IPS DF 4.7 (cell line): ENCODE measurements at regions not wholly inside any gene's neighbourhood (a gene's known extent, or its start where the extent isn't known, plus 50 kb on each side); places are given as distances from the start of the nearest gene placed in this dataset.
"Not testable (repeated sequence)": the region's sequence is repeated elsewhere in the genome, so short reads cannot be mapped to it uniquely, and the experiment has no call there.

Experiments used
- DNase-seq: peaks from one replicate; pipeline ENCODE4 v3.0.0-alpha.2; 2013; ENCODE audit warnings: low spot score; ENCODE audit errors: extremely low read depth

GRCh38 chr10:83515001-83515400, 624.3 kb upstream of the GHITM start:
- no peak for DNase-seq

GRCh38 chr10:83516788-83517187, 622.5 kb upstream of the GHITM start:
- no peak for DNase-seq

GRCh38 chr10:83517456-83517855, 621.9 kb upstream of the GHITM start:
- DNase-seq: no peak

GRCh38 chr10:83518779-83519178, 620.5 kb upstream of the GHITM start:
- no peak for DNase-seq

- DNase-seq: not testable (repeated sequence)
Observed at GRCh38 chr10:83520386-83520785, 618.9 kb upstream of the GHITM start.

GRCh38 chr10:83522456-83522855, 616.9 kb upstream of the GHITM start:
- no peak for DNase-seq

- no peak for DNase-seq
Observed at GRCh38 chr10:83522881-83523386, 616.4 kb upstream of the GHITM start.

GRCh38 chr10:83527934-83528333, 611.4 kb upstream of the GHITM start:
- no peak for DNase-seq

- DNase-seq: no peak
Observed at GRCh38 chr10:83533290-83533689, 606.0 kb upstream of the GHITM start.

- DNase-seq: no peak
Observed at GRCh38 chr10:83536426-83536825, 602.9 kb upstream of the GHITM start.

GRCh38 chr10:83538047-83538446, 601.3 kb upstream of the GHITM start:
- DNase-seq: no peak

- DNase-seq: no peak
Observed at GRCh38 chr10:83539528-83540308, 599.6 kb upstream of the GHITM start.

GRCh38 chr10:83541046-83541445, 598.3 kb upstream of the GHITM start:
- DNase-seq: no peak

- DNase-seq: no peak
Observed at GRCh38 chr10:83542774-83543411, 596.4 kb upstream of the GHITM start.

GRCh38 chr10:83543691-83544462, 595.4 kb upstream of the GHITM start:
- DNase-seq: no peak

GRCh38 chr10:83545901-83546391, 593.4 kb upstream of the GHITM start:
- DNase-seq: no peak

- not testable (repeated sequence) for DNase-seq
Observed at GRCh38 chr10:83551190-83551589, 588.1 kb upstream of the GHITM start.

GRCh38 chr10:83553366-83553765, 585.9 kb upstream of the GHITM start:
- no peak for DNase-seq

- DNase-seq: no peak
Observed at GRCh38 chr10:83555264-83555663, 584.0 kb upstream of the GHITM start.

GRCh38 chr10:83562381-83562780, 576.9 kb upstream of the GHITM start:
- no peak for DNase-seq

GRCh38 chr10:83564889-83565588, 574.3 kb upstream of the GHITM start:
- DNase-seq: no peak
